D721Med (cell line): ENCODE measurements at regions not wholly inside any gene's neighbourhood (a gene's known extent, or its start where the extent isn't known, plus 50 kb on each side); places are given as distances from the start of the nearest gene placed in this dataset.

ENCODE experiments used
- DNase-seq: peaks from one replicate; pipeline ENCODE4 v3.0.0; 2011; ENCODE audit warnings: low spot score; ENCODE audit not compliant: insufficient read length
- FAIRE-seq: peaks from 2 replicates; lab custom pipeline; 2011; peaks lifted over from hg19 to GRCh38; lab: Jason Lieb, UNC
- CTCF ChIP-seq: IDR thresholded peaks from 2 replicates; pipeline ENCODE4 v1.5.1; 2012; ENCODE audit warnings: mild to moderate bottlenecking, control low read depth; ENCODE audit not compliant: insufficient read depth; ENCODE audit errors: missing control alignments

DNA sequence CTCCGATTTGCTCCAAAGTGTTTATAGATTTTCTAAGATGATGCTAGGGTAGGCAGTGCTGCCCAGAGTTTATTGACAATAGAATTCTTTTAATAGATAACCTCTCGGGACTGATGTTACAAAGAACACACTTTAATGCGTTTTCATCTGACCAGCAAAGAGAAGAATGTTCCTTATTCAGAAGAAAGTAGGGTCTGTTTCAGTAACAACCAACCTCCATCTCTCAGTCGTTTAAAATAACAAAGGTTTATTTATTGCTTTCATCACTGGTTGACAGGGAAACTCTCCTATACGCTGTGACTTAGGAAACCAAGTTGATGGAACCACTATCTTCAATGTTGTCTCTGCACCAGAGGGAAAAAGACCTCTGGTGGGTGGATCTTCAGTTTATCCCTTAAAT, 55.1 kb upstream of the PAPPA start:
- FAIRE-seq, result no peak
- no peak for TF ChIP-seq CTCF
- no peak for DNase-seq

- DNase-seq (no peak), FAIRE-seq (no peak)
- no peak for TF ChIP-seq CTCF
Observed at GRCh38 chr9:116099821-116100220, 53.8 kb upstream of the PAPPA start.

- FAIRE-seq (no peak), DNase-seq (no peak)
- TF ChIP-seq CTCF, result no peak
Observed at GRCh38 chr9:116100711-116101121, 52.9 kb upstream of the PAPPA start.

DNA sequence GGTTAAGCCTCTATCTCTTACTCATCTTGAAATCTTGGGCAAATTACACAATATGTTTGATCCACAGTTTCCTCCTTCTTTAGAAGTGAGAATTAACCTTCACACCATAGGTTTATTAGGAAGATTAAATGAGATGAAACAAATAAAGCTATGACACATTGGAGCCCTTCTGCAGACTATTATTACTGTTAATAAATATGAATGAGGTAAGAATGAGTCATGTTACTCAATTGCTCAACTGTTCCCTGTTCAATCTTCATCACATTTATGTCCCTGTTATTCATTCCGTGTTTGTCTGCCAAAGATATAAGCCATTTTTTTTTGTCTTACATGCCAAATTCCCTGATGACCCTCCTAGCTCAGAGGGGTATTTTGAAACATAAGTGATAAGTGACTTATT, 52.1 kb upstream of the PAPPA start:
- no peak for TF ChIP-seq CTCF
- FAIRE-seq (no peak), DNase-seq (no peak)

GRCh38 chr9:116102596-116102995, 51.0 kb upstream of the PAPPA start:
- DNase-seq, result no peak
- no peak for TF ChIP-seq CTCF
- no peak for FAIRE-seq
